HG03108 (cell line): ENCODE measurements at regions not wholly inside any gene's neighbourhood (a gene's known extent, or its start where the extent isn't known, plus 50 kb on each side); places are given as distances from the start of the nearest gene placed in this dataset.

Source experiments
- ATAC-seq: cut with Tn5 transposase; IDR thresholded peaks from one replicate; pipeline ENCODE4 v1.9.1; 2021; ENCODE audit warnings: moderate library complexity; ENCODE audit not compliant: unreplicated experiment

GRCh38 chr18:45478889-45479288, 136.4 kb upstream of the SLC14A2 start:
- ATAC-seq, result no peak

- ATAC-seq, result no peak
These were observed 134.9 kb upstream of the SLC14A2 start for GRCh38 chr18:45480219-45481015.

GRCh38 chr18:45481821-45482220, 133.5 kb upstream of the SLC14A2 start:
- ATAC-seq, result no peak

- ATAC-seq, result no peak
These were observed 133.0 kb upstream of the SLC14A2 start for GRCh38 chr18:45482286-45482685.

GRCh38 chr18:45487581-45487980, 127.7 kb upstream of the SLC14A2 start:
- no peak for ATAC-seq

- no peak for ATAC-seq
These were observed 126.6 kb upstream of the SLC14A2 start for GRCh38 chr18:45488645-45489044.

GRCh38 chr18:45493830-45494229, 121.4 kb upstream of the SLC14A2 start:
- ATAC-seq, result no peak

- no peak for ATAC-seq
These were observed 120.5 kb upstream of the SLC14A2 start for GRCh38 chr18:45494811-45495210.

GRCh38 chr18:45496741-45497140, 118.5 kb upstream of the SLC14A2 start:
- no peak for ATAC-seq

- no peak for ATAC-seq
These were observed 117.5 kb upstream of the SLC14A2 start for GRCh38 chr18:45497595-45498286.

- ATAC-seq, result no peak
These were observed 117.0 kb upstream of the SLC14A2 start for GRCh38 chr18:45498287-45498658.

- no peak for ATAC-seq
These were observed 111.3 kb upstream of the SLC14A2 start for GRCh38 chr18:45503990-45504389.

- ATAC-seq, result no peak
These were observed 109.6 kb upstream of the SLC14A2 start for GRCh38 chr18:45505497-45506206.

GRCh38 chr18:45506951-45507350, 108.3 kb upstream of the SLC14A2 start:
- ATAC-seq, result no peak

- ATAC-seq, result no peak
These were observed 105.7 kb upstream of the SLC14A2 start for GRCh38 chr18:45509535-45509934.

- ATAC-seq, result no peak
These were observed 104.6 kb upstream of the SLC14A2 start for GRCh38 chr18:45510656-45511055.

GRCh38 chr18:45512363-45512953, 102.8 kb upstream of the SLC14A2 start:
- ATAC-seq, result no peak

- ATAC-seq, result no peak
These were observed 98.0 kb upstream of the SLC14A2 start for GRCh38 chr18:45517181-45517741.

- ATAC-seq, result no peak
These were observed 96.7 kb upstream of the SLC14A2 start for GRCh38 chr18:45518311-45519155.
